Vagina (tissue), 2 donors: ENCODE measurements at regions not wholly inside any gene's neighbourhood (a gene's known extent, or its start where the extent isn't known, plus 50 kb on each side); places are given as distances from the start of the nearest gene placed in this dataset.

Source experiments
- CTCF ChIP-seq, 3 experiments: fragments of 450-650 bp in 2 of 3; fragments of 200-600 bp in 1 of 3; sonication (generic) in 1 of 3; IDR thresholded peaks; one replicate each; pipeline ENCODE4 v1.5.1; 2017 to 2019; ENCODE audit warnings: antibody characterized with exemption in 3 of 3, mild to moderate bottlenecking in 2 of 3, moderate library complexity in 2 of 3
- POLR2AphosphoS5 ChIP-seq, 2 donors: sonication (generic); formaldehyde crosslinking; IDR thresholded peaks; one replicate each; pipeline ENCODE4 v1.9.0; 2017; ENCODE audit warnings: antibody characterized with exemption in 2 of 2, mild to moderate bottlenecking in 2 of 2, low read depth in 1 of 2; ENCODE audit not compliant: insufficient read depth in 1 of 2

DNA sequence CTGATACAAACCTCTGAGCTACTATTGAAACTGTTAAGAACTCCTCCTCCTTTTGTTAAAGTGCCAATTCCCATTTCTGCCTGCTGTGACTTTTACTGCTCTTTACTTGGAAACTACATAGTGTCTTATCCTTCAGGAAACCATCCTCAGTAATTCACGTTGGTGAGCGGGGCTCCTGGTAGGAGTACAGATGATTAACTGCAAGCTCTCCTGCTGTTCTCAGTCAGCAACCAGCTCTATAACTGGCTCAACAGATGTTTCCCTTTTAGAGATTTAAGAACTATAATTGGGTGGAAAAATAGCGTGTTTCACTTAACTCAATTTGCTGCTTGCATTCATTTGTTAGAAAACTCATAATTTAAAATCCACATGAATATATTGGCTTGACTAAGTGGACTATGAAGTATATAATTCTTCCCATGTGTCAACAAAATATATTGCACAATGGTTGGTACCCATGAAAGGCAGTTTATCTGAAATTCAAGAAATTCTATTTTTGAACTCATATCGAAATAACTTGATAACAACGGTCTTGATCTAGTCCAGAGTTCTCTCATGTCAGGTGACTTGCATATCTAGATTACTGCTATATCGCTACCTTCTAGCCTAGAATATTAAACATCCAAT is 574.0 kb downstream of the KCNT2 start:
- TF ChIP-seq CTCF (IDR thresholded peaks at IDR 0.05) (no peak), POLR2AphosphoS5 (IDR thresholded peaks at IDR 0.05; ENCODE audit: insufficient read depth in 1 of 2, low read depth in 1 of 2) (no peak)
